Dermis microvascular lymphatic vessel endothelial cell (primary cell): ENCODE measurements at regions not wholly inside any gene's neighbourhood (a gene's known extent, or its start where the extent isn't known, plus 50 kb on each side); places are given as distances from the start of the nearest gene placed in this dataset.
A peak's percentile ranks its signal among the peaks of the same experiment; 100 is the strongest.

ENCODE experiments used
- DNase-seq, 2 donors: peaks; one replicate each; pipeline versions ENCODE4 v3.0.0 to v3.0.0-alpha.2; 2010; ENCODE audit warnings: low read depth in 2 of 2

DNA sequence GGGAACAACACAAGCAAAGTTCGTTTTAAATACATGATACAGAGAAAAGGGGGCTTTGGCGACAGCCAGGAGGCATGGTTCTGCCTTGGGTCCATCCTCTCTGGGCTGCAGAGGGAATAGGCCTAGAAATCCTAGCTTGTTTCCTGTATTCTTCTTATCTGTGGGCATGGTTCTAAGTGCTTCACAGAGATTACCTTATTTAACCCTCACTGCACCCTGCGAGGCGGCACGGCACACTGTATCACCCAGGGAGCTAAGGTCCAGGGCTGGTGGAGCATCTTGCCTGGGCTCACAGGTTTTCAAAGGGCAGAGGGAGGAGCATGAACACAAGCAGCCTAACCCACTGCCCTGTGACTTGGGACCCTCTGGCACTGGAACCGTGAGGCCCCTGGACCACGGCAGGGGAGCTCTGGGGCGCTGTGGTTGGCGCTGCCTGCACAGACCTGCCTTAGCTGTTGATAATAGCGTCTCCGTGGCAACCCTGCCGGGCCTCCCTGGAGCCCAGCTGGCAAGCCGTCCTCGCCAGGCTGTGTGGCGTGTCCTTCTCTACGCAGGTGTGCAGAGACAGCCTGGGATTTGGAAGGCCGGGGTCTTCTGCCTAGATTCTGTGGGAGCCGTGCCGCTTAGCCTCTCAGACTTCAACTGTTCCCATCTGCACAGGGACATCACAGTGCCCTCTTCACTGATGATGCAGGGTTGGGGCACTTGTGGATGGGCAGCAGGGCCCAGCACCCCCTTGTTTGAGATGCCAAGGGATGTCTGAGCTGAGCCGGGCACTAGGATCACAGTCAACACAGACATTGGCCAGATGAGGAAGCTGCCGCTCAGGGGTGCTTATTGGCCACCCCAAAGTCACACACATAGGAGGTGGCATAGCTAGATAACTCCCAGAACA lies 154.6 kb upstream of the TLE3 start:
- DNase-seq = no peak

DNA sequence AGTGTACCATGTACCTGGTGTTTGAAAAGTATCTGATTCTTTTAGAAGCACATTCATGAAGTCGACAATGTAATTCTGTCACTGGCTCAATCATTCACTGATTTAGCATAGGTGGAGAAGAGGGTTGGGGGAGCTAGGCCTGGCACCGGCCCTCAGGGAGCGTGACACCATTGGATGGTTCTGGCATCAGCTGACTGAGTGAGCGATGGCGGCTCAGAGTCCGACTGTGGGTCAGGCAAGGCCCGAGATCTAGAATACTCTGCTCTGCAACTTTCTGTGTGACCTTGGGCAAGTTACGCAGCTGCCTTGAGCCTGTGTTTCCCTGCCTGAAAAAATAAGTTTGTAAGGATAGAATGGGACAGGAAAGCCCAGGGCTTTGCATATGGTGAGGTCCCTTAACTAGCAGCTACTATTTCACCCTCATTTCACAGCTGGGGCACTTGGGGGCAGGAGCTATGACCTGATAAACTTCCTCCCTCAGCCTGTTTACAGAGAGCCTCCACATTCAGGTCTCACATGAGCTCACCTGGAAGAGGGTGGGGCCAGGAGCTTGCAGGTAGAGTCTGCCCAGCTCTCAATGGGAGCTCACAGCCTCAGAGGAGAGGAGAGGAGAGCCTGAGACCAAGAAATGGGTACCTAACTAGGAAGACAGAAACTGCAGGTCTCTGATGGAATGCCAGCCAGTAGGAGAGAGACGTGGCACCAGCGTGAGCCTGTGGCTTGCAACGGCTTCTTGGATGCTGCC lies 153.7 kb upstream of the TLE3 start:
- DNase-seq = no peak

DNA sequence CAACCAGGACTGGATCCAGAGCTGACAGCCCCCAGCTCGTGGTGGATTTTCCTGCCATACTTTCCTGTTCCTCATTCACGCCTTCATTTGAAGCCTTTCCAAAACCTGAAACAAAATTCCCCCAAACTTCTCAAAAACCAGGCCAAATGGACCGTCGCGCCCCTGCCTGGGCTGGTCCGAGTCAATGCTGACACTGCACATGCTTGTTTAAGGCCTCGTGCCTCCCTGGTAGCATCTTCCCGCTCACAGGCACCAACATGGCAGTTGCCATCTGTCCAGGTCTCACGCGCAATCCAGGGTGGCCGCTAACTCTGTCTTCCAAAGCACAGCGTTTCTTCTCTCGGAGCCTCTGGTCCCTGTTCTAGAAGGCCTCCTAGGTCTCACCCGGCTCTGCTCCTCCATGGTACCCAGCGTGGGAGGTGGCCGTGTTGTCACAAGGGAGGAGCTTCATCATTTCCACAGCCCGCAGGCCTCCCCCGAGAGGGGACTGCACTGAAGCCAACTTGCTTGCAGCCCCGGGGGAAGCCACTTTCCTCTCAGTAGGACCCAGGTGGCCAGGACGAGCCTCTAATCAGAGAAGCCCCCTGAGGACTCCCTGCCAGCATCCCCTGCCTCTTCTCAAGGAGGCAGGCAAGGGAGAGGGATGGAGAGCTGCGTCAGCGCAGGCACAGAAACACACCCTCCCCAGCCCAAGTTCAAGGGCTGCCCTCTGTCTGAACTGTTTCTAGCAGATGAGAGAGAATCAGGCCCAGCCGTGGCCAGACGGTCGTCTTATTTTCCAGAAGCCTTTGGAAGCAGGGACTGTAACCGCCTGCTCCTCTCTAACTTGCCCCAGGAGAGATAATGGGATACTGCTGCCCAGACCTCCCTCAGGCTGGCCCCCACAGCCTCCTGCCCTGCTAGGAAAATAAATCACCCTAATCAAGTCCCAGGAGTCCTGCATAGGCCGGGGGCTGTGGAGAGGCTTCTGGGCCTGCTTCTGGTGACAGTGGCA lies 152.8 kb upstream of the TLE3 start:
- no peak for DNase-seq

DNA sequence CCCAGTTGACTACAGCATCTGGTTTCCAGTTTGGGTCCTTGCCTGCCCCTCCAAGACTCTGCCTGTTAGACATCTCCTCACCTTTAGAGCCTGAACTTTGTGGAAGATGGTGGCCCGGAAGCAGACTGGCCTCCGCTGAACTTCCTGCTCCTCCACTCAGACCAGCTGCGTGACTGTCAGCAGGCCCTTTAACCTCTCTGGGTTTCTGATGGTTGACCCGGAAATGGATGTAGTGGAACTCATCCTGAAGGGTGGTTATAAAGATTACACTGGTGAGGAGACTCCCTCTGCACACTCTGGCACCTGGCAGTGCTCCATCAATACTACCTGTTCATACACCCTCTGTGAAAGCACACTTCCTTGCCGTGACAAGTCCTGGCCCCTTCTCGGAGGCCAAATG lies 151.9 kb upstream of the TLE3 start:
- peak in 1 of 2 donors; percentile 14 for DNase-seq

DNA sequence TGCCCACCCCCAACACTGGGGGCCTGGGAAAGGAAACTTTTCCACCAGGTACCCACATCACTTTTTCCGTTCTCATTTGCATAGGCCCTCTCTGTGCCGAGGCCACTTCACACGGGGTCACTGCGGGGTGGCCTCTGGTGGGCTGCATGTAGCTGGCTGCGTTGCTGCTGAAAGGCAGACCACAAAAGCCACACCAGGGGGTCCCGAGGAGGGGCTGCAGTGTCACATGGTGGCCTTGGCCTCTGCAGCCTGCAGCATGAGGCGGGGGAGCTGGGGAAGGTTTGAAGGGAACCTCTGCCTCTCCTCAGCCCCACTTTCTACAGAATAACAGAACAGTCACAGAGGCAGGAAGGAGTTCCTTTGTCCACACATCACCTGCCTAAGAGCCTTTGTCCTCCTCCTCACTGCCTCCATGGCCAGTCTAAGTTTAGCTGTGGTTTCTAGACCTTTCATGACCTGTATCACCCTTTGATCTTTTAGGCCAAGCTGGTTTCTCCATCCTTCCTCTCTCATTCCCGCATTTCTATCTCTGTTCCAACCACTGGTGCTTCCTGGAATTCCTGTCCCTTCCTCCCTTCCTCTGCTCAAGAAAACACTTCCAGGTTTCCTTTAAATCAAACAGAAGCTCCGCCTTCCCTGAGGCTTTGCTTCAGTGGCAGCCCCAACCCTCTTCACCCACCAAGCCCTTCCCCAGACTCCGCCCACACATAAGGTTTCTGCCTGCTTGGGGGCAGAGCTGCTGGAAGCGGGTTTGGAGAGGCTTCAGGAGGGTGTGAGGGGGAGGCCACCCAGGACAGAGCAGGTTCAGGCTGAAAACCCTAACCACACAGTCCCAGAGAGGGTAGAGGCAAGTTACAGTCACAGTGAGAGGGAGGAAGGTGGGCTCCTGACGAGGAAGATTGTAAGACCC lies 150.7 kb upstream of the TLE3 start:
- DNase-seq = no peak

DNA sequence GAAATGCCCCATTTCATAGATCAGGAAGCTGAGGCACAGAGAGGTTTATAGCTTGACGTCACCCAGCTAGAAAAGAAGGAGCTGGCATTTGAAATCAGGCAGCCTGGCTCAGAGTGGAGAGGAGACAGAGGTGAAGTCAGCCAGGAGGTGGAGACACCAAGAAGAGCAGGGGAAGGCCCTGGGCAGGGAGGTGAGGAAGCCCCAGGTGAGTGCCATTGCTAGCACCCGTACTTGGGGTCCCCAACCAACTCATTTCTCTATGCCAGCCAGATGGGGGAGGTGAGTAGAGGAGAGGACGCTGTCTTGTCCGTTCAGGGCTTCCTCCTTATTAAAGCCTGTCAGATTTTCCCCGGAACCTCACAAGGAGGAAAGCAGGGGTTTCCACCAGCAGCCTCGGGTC lies 149.6 kb upstream of the TLE3 start:
- DNase-seq = no peak

DNA sequence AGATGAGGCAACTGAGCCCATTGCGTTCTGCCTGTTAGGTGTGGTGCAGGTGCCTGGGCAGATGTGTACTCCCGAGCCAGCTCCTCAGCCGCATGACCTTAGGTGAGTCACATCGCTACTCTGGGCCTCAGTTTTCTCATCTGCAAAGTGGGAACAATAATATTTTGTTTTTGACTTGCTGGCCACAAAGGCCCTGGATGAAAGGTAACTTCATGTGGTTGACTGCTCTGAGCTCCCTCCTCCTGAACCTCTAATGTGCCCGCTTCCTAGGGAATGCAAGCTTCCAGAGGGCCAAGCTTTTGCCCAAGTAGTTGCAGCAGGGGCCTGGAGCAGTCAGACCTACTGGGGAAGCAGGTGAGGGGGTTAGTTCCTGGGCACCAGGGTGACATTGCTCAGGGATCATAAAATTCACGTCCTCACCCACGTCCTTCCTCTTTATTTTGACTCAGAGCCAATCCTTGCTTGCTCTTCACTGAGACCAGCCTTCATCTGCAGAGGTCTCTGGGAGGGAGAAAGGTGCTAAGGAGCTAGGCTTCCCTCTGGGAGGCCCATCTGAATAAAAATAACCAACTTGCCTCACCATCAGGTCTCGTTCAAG lies 149.0 kb upstream of the TLE3 start:
- no peak for DNase-seq

DNA sequence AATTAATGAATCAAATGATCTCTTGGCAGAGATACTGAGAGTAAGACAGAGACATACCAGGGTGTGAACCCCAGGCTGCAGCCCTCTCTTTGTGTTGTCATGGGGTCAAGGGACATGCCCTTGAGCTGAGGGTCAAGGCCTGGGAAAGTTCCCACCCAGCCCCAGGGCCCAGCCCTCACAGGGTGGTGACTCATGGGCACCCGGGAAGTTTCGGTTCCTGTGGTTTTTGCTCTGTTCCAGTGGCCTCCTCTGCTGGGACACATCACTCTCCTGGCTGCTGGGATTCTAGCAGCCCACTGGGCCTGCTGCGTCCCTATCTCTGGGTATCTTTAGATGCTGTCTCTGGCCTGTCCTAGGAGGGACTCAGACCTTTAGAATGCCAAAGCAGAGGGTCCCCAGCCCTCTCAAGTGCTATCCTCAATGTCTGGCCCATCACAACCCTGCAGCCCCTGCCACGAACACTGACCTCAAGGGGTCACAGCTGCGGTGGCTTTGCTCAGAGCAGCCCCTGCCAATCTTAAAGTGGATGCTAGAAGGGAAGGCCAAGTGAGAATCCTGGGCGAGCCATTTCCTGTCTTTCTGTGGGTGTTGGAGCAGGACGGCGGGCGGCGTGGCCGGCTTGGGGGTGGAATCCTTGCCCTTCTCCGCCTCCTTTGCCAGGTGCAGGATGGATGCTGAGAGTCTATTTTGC lies 148.4 kb upstream of the TLE3 start:
- no peak for DNase-seq

DNA sequence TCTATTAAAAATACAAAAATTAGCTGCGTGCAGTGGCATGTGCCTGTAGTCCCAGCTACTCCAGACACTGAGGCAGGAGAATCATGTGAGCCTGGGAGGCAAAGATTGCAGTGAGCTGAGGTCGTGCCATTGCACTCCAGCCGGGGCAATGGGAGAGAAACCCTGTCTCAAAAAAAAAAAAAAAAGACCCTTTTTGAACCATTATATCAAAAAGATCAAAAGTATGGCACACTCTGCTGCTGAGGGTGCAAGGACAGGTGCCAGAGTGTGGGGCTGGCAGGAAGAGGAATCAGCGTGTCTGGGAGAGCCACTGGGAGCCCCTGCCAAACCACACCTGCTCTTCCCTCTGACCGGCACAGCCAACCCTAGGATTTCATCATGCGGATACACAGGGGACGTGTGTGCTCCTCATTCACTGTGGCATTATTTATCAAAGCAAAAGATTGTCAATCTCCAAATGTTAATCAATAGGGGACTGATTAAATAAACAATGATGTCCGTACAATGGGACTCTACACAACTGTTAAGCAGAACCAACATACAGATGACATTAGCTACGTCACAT lies 147.3 kb upstream of the TLE3 start:
- DNase-seq = no peak

DNA sequence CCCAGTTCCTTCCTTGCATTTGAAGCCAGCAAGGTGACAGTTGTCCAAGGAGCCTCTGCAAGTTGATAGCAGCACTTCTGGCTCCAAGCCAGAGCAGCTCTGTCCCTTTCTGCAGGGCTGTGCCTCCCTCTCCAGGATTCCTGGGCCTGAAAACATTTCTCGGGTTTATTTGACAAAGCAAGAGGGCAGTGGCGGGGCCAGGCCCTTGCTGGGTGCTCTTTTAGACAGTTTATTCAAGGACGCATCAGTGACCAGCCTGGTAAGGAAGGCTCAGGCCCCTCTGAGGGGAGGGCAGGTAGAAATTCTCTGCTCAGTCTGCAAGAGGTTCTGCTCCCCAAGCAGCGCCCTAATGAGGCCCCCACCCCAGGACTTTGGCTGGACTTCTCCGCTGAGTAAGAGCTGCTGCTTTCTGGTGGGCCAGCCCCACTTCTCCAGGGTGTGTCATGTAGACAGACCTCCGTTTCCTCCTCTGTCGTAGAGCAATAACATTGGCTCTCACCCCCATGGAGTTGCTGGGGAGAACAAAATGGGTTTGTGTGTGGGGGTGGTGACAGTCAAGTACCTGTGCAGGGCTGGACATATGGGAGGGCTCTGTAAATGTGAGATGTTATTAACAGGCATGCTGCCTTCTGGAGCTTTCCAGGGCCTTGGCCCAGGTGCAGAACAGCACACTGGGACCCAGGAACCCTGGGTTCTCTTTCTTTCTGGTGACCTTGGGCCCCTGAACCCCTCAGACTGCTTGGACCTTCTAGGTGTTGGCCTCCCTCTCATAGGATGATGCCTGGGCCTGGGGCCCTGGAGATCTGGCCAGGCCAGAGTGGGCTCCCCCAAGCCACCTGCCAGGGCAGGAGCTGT lies 146.2 kb upstream of the TLE3 start:
- no peak for DNase-seq

DNA sequence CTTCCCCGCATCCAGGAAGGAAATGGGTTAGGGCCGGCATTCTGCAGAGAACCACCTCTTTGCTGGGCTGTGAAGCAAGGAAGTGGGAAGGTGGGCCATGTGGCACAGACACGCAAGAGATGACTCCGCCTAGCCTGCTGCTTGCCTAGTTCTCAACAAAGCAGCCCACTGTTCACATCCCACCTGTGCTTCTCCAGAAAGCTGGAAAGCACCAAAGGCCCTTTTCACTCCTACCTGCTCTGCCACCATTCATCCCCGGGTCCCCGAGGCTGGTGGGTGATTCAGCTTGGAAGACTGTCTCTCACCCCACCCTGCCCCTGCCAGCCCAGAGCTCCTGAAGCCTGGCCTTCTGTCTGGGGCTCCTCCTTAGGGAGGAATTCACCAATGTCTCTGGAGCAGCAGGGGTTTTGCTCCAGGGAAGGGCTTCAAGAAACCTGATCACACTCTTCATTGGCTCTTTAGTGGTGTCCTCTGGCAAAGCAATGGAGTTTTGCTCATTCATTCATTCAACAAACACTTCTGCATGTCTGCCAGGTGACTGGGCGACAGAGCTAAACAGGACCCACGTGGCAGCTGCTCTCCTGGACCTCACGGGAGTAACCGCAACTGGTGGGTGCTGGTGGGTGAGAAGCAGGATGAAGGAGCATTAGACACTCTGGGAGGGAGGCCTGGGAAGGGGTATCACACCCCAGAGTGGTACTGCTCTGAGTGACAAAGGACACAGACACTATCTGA lies 145.4 kb upstream of the TLE3 start:
- DNase-seq = no peak

DNA sequence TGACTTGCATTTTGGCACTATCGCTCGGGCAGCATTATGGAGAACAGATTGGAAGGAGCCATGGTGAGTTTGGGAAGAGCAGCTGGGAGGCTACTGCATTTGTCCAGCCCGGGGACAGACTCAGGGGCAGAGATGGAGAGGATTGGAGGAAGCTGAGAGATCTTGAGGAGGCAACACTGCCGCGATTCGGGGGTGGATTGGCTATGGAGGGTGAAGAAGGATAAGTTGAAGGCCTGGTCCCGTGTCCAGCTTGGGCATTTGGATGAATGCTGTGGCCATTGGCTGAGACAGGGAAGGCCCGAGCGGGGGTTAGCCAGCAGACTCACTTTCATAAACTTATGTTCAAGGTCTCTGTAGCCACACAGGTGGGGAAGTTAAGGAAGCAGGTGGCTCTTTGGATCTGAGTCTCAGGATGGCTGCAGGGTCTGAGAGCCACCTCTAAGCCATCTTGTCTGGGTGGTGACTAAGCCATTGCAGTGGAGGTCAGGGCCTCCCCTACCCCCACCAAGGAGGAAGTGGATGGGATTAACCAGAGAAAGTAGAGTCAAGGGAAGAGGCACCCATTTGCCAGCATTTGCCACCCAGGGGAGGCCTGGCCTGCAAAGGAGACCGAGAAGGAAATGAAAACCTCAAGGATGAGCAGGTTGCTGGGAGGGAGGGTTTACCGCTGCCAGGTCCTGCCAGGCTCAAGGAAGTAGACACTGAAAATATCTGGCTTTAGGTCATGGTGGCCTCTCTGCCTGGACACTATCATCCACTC lies 144.0 kb upstream of the TLE3 start:
- DNase-seq = no peak

DNA sequence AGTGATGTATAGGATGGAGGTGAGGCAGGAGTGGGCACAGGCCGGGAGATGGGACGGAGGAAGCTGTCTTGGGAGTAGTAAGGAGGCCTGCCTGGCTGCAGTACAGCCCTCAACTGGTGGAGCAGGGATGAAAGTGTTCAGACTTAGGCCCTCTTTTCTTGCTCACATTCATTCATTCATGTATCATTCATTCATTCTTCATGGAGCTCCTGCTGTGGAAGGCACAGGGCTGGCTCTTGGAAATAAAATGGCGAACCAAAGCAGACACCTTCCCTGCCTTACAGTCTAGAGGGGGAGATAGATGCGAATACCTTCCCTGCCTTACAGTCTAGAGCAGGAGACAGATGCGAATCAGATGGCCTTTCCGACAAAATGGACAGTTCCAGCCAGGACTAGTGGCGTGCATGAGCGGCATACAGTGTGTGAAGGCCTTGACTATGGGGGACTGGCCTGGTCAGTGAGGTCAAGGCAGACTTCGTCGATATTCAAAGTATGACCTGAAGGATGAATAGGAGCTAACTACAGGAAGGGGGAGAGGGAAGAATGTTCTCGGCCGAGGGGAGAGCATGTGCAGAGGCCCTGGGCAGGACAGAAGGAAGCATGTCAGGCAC lies 143.2 kb upstream of the TLE3 start:
- DNase-seq = no peak

DNA sequence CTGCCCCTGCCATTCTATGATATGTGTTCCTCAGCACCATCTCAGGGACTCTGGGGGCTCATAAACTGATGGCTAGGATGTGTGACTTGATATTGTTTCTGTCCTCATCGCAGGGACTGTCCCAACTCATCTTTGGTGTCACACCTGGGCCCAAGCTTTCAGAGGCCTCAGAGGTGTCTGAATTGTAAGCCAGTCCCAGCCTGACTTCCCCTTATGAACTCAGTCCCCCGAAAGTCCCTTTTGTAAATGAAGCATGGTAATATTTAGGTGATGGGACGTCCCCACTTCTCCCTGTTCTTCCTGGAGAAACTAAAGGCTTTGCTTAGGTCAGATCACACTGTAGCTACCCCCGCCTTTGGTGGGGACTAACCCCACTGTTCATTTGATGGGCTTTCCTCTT lies 142.4 kb upstream of the TLE3 start:
- DNase-seq = no peak

DNA sequence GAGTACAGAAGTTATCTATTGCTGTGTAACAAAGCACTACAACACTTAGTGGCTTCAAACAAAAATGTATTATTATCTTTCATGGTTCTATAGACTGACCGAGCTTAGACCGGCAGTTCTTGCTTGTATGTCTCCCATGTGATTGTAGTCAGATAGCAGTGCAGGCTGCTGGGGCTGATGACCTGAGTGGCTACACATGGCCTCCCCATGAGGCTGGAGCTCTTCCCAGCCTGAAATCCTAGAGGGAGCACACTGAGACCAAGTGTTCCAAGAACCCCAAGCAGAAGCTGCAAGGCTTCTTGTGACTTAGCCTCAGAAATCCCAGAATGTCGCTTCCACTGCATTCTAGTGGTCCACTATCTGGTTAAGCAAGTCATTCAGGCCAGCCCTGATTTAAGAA lies 141.2 kb upstream of the TLE3 start:
- DNase-seq = no peak

DNA sequence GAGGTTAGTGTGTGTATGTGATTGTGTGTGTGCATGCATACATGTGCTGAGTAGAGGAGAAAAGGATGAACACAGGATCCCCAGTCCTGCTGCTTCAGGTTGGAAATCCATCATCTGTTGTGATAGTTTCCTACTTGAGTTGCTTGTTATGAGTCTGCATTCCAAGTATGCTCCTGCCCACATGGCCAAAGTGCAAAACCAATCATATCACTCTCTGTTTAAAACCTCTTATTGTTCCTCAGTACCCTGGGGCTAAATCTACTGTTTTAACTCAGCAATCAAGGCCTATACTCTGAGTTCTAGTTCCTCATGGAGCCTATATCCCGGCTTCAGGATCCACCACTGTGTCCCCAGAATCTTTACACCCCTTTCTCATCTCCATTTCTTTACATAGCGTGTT lies 139.9 kb upstream of the TLE3 start:
- DNase-seq = no peak
